SK-N-SH (cell line): ENCODE measurements at regions not wholly inside any gene's neighbourhood (a gene's known extent, or its start where the extent isn't known, plus 50 kb on each side); places are given as distances from the start of the nearest gene placed in this dataset.

ENCODE experiments used
- RCOR1 ChIP-seq: fragments of 150-350 bp; IDR thresholded peaks from 2 replicates; pipeline ENCODE4 v1.6.1; 2017; ENCODE audit warnings: antibody characterized with exemption, low read length
- TF ChIP-seq, protein P1 (sequence below): fragments of 200-600 bp; sonication (generic); IDR thresholded peaks from 2 replicates; pipeline ENCODE4 v1.6.1; 2017; ENCODE audit warnings: antibody characterized with exemption, mild to moderate bottlenecking, moderate library complexity

DNA sequence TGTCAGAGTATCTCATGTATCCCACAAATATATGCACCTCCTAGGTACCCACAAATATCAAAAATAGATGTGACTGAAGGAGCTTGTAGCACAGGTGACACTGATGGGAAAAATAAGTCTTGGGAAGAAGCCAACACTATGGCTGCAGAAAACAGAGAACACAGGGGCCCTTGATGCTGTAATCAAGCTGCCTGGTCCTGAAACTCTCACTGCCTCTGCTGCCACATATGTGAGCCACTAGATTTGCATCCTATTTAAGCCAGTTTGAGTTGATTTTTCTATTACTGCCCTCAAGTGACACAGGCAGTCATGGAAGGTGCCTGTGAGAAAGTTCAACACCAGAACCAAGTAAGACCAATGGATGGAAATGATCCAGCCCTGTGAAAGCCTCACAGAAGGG is 720.8 kb downstream of the UQCRFS1 start:
- TF ChIP-seq, protein P1, sequence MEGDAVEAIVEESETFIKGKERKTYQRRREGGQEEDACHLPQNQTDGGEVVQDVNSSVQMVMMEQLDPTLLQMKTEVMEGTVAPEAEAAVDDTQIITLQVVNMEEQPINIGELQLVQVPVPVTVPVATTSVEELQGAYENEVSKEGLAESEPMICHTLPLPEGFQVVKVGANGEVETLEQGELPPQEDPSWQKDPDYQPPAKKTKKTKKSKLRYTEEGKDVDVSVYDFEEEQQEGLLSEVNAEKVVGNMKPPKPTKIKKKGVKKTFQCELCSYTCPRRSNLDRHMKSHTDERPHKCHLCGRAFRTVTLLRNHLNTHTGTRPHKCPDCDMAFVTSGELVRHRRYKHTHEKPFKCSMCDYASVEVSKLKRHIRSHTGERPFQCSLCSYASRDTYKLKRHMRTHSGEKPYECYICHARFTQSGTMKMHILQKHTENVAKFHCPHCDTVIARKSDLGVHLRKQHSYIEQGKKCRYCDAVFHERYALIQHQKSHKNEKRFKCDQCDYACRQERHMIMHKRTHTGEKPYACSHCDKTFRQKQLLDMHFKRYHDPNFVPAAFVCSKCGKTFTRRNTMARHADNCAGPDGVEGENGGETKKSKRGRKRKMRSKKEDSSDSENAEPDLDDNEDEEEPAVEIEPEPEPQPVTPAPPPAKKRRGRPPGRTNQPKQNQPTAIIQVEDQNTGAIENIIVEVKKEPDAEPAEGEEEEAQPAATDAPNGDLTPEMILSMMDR, result no peak
- TF ChIP-seq RCOR1, result no peak
